GM19324 (cell line): ENCODE measurements at regions not wholly inside any gene's neighbourhood (a gene's known extent, or its start where the extent isn't known, plus 50 kb on each side); places are given as distances from the start of the nearest gene placed in this dataset.
"Not testable (repeated sequence)": the region's sequence is repeated elsewhere in the genome, so short reads cannot be mapped to it uniquely, and the experiment has no call there.

Experiments
- ATAC-seq: cut with Tn5 transposase; IDR thresholded peaks from one replicate; pipeline ENCODE4 v1.9.1; 2021; ENCODE audit warnings: mild to moderate bottlenecking, moderate library complexity; ENCODE audit not compliant: unreplicated experiment, low FRiP score

- no peak for ATAC-seq
These were observed 331.6 kb upstream of the BRINP3 start for GRCh38 chr1:190809312-190809711.

GRCh38 chr1:190812996-190813395 lies 335.3 kb upstream of the BRINP3 start:
- no peak for ATAC-seq

GRCh38 chr1:190832511-190832910 lies 354.8 kb upstream of the BRINP3 start:
- ATAC-seq, result no peak

DNA sequence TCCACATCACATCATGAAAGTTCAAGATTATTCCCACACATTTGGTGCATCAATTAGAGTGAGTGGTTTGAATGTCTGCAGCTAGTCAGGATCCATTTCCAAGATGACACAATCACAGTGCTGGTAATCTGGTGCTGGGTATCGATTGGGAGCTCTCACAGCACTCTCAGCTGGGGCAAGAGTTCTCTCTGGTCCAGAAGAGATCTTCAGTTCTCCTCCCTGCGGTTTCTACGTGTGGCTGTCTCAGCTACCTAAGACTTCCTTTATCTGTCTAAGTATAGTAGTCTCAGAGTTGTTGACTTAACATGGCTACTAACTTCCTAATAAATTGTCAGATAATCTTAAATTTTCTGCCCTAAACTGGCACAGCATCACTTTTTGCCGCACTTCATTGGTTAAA lies 358.0 kb upstream of the BRINP3 start:
- ATAC-seq, result no peak

DNA sequence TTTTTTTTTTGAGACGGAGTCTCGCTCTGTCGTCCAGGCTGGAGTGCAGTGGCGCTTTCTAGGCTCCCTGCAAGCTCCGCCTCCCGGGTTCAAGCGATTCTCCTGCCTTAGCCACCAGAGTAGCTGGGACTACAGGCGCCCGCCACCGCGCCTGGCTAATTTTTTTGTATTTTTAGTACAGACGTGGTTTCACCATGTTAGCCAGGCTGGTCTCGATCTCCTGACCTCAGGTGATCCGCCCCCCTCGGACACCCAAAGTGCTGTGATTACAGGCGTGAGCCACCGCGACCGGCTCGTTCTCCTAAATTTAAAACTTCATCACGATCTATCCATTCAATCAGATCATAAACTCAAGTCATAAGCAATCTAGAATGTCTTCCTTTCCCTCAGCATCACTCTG lies 359.5 kb upstream of the BRINP3 start:
- ATAC-seq, result not testable (repeated sequence)

DNA sequence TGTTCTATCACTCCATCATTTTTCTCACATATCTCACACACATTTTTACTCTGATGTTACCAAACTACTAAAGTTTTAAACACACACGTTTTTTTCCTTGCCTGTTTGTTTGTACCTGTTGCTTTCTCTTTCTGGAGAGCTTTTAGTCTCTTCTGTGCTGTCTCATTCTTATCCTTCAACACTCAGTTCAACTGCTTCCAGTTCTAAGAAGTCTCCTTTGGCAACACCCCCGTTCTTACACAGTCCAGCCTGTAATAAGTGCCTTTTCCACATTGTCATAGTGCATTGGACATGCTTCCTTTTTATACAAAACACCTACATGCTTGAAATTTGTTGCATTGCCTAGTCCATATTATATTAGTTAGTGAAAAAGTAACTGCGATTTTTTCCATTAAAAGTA lies 360.2 kb upstream of the BRINP3 start:
- ATAC-seq, result no peak

DNA sequence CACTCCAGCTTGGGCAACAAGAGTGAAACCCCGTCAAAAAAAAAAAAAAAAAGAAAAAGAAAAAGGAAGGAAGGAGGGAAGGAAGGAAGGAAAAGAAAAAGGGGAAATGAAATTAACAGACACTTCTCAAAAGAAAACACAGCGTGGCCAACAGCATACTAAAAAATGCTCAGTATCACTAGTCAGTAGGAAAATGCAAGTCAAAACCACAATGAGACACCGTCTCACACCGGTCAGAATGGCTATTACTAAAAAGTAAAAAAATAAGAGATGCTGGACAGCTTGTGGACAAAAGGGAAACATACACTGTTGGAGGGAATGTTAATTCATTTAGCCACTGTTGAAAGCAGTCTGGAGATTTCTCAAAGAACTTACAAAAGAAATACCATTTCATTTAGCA lies 369.5 kb upstream of the BRINP3 start:
- no peak for ATAC-seq

DNA sequence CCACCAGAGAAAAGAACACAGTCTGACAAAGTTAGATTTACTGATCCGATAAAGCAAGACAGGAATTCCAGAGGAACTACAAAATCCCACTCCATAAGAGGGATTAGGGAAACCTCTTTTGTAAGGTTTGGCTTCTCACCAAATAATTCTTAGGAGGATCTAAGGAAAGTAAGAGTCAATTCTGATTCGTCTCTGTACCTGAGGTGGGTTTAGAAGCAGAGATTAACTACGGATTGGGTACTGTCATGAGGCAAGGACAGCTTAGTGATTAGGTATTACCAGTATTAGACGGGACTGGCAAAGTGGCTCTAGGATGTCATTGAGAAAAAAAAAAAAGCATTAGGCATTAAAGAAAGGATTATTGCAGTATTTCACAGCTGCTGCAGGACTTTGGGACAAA lies 371.7 kb upstream of the BRINP3 start:
- no peak for ATAC-seq

DNA sequence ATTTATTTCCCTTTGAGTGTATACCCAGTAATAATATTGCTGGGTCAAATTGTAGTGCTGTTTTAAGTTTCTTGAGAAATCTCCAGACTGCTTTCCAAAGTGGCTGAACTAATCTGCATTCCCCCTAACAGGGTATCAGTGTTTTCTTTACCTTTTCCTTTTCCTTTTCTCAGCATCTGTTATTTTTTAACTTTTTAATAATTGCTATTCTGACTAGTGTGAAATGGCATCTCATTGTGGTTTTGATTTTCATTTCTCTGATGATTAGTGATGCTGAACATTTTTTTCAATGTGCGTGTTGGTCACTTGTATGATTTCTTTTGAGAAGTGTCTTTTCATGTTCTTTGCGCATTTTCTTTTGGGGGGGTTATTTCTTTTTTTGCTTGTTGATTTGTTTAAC lies 374.9 kb upstream of the BRINP3 start:
- ATAC-seq, result no peak

GRCh38 chr1:190858140-190858539 lies 380.5 kb upstream of the BRINP3 start:
- no peak for ATAC-seq

DNA sequence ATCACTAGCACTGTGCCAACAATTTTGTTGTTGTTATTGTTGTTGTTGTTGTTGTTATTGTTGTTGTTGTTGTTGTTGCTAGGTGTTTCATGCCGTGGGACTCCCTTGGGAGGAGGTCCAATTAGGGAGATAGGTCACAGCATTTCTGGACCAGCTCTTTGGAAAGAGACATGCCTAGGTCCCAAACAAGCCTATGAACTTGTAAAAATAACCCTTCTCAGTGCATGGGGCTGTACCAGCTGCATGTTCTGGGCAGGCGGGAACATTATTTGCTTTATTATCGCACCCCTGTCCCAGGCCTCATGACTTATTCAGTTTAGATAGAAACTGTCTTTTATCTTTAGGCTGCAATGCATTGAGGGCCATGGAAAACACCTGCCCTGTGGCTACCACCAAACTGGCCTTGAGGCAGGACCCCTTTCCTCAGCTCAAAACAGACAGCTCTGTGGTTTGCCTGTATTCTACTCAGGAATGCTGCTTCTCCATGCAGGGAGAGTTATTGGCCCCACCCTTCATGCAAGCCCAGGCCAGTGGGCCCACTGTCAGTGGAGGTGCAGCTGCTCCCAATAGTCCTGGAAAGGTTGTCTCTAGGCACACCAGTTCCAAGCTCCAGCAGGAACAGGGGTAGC lies 386.5 kb upstream of the BRINP3 start:
- no peak for ATAC-seq

GRCh38 chr1:190880352-190880751 lies 402.7 kb upstream of the BRINP3 start:
- no peak for ATAC-seq

DNA sequence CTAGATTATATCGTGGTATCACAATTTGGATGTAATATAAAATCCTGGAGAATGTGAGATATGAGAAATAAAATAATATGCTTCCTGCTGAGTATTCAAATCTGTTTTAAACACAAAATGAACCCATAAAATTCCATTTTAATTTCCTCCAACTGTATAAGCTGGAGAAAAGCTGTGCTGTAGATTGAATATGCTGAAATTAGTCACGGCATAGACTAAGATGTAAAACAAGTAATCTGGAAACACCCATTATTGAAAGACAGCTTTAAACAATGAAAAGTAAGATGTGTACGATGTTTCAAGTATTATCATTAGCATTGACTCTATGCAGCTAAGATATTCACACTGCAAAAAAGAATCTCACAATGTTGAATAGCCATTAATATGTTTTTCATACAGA lies 403.4 kb upstream of the BRINP3 start:
- no peak for ATAC-seq

GRCh38 chr1:190897233-190897632 lies 419.6 kb upstream of the BRINP3 start:
- ATAC-seq, result no peak

- no peak for ATAC-seq
These were observed 426.5 kb upstream of the BRINP3 start for GRCh38 chr1:190904091-190904695.

GRCh38 chr1:190906206-190906725 lies 428.6 kb upstream of the BRINP3 start:
- no peak for ATAC-seq

- no peak for ATAC-seq
These were observed 430.6 kb upstream of the BRINP3 start for GRCh38 chr1:190908246-190908645.

DNA sequence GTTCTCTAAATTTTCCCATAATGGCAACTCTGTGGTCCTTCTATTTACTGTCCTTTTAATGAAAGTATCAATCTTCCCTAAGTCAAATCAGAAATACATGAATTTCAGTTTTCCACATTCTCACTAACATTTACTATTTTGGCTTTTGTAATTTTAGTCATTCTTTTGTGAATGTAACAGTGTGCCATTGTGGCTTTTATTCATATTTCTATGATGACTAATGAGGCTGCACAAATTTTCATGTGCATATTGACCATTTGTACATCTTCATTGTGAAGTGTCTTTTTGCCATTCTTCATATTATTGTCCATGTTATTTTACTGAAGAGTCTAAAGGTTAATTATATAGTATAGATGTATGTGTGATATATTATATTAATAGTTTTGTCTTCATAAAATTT lies 431.0 kb upstream of the BRINP3 start:
- no peak for ATAC-seq

- no peak for ATAC-seq
These were observed 458.3 kb upstream of the BRINP3 start for GRCh38 chr1:190935925-190936324.

- ATAC-seq, result no peak
These were observed 458.7 kb upstream of the BRINP3 start for GRCh38 chr1:190936337-190936736.

DNA sequence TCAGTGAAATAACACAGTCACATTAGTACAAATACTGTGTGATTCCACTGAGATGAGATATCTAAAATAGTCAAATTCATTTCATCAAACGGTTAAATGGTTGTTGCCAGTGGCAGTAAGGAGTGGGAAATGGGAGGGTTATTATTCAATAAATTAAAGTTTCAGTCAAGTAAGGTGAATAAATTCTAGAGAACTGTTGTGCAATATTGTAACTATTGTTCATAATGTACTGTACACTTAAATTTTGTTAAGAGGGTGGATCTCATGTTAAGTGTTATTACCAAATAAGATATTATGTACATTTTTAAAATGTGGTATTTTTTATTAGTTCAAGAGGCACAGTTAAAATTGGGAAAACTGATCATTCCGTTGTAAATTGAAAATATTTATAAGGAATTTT lies 463.3 kb upstream of the BRINP3 start:
- ATAC-seq, result no peak

GRCh38 chr1:190942475-190942874 lies 464.8 kb upstream of the BRINP3 start:
- no peak for ATAC-seq
